ENCODE measurements at regions not wholly inside any gene's neighbourhood (a gene's known extent, or its start where the extent isn't known, plus 50 kb on each side); places are given as distances from the start of the nearest gene placed in this dataset.

GRCh38 chr4:26001816-26002215 is 87.8 kb downstream of the SMIM20 start:
- H3K4me1 ChIP-seq (ENCODE audit: control insufficient read depth in 3 of 3, insufficient read depth in 3 of 3, low read length in 3 of 3): no peaks in the 10 kb centered on the region
- no peak overlapping the region for H3K4me3 ChIP-seq (ENCODE audit: low read length in 3 of 3)
- H3K9ac ChIP-seq (ENCODE audit: low read depth in 1 of 3, low read length in 3 of 3): no peak overlapping the region
- H3K36me3 ChIP-seq (ENCODE audit: control insufficient read depth in 3 of 3, insufficient read depth in 3 of 3, low read length in 3 of 3): no peaks in the 10 kb centered on the region
- no peaks in the 10 kb centered on the region for H3K9me3 ChIP-seq (ENCODE audit: control insufficient read depth in 3 of 3, low read length in 3 of 3)
- H3K27ac ChIP-seq (ENCODE audit: low read depth, low read length): no peak overlapping the region
- H3K27me3 ChIP-seq (ENCODE audit: control insufficient read depth in 3 of 3, insufficient read depth in 3 of 3, low read length in 3 of 3): no peaks in the 10 kb centered on the region

- Histone ChIP-seq H3K4me1 (ENCODE audit: control insufficient read depth in 3 of 3, insufficient read depth in 3 of 3, low read length in 3 of 3) (no peaks in the 10 kb centered on the region), H3K36me3 (ENCODE audit: control insufficient read depth in 3 of 3, insufficient read depth in 3 of 3, low read length in 3 of 3) (no peaks in the 10 kb centered on the region), H3K9ac (ENCODE audit: low read depth in 1 of 3, low read length in 3 of 3) (no peak overlapping the region), H3K27ac (ENCODE audit: low read depth, low read length) (no peak overlapping the region), H3K9me3 (ENCODE audit: control insufficient read depth in 3 of 3, low read length in 3 of 3) (no peaks in the 10 kb centered on the region), H3K27me3 (ENCODE audit: control insufficient read depth in 3 of 3, insufficient read depth in 3 of 3, low read length in 3 of 3) (no peaks in the 10 kb centered on the region), H3K4me3 (ENCODE audit: low read length in 3 of 3) (no peak overlapping the region)
These were observed 89.0 kb downstream of the SMIM20 start for GRCh38 chr4:26003056-26003455.

GRCh38 chr4:26004290-26004689 is 90.3 kb downstream of the SMIM20 start:
- Histone ChIP-seq H3K4me3 (ENCODE audit: low read length in 3 of 3) (no peak overlapping the region), H3K27ac (ENCODE audit: low read depth, low read length) (no peak overlapping the region), H3K9me3 (ENCODE audit: control insufficient read depth in 3 of 3, low read length in 3 of 3) (no peaks in the 10 kb centered on the region), H3K36me3 (ENCODE audit: control insufficient read depth in 3 of 3, insufficient read depth in 3 of 3, low read length in 3 of 3) (no peaks in the 10 kb centered on the region), H3K9ac (ENCODE audit: low read depth in 1 of 3, low read length in 3 of 3) (no peak overlapping the region), H3K27me3 (ENCODE audit: control insufficient read depth in 3 of 3, insufficient read depth in 3 of 3, low read length in 3 of 3) (no peaks in the 10 kb centered on the region), H3K4me1 (ENCODE audit: control insufficient read depth in 3 of 3, insufficient read depth in 3 of 3, low read length in 3 of 3) (no peaks in the 10 kb centered on the region)

GRCh38 chr4:26005764-26006163 is 91.7 kb downstream of the SMIM20 start:
- no peak overlapping the region for H3K9ac ChIP-seq (ENCODE audit: low read depth in 1 of 3, low read length in 3 of 3)
- no peaks in the 10 kb centered on the region for H3K9me3 ChIP-seq (ENCODE audit: control insufficient read depth in 3 of 3, low read length in 3 of 3)
- no peaks in the 10 kb centered on the region for H3K27me3 ChIP-seq (ENCODE audit: control insufficient read depth in 3 of 3, insufficient read depth in 3 of 3, low read length in 3 of 3)
- H3K36me3 ChIP-seq (ENCODE audit: control insufficient read depth in 3 of 3, insufficient read depth in 3 of 3, low read length in 3 of 3): no peaks in the 10 kb centered on the region
- H3K27ac ChIP-seq (ENCODE audit: low read depth, low read length): no peak overlapping the region
- H3K4me3 ChIP-seq (ENCODE audit: low read length in 3 of 3): no peak overlapping the region
- H3K4me1 ChIP-seq (ENCODE audit: control insufficient read depth in 3 of 3, insufficient read depth in 3 of 3, low read length in 3 of 3): no peaks in the 10 kb centered on the region

GRCh38 chr4:26008737-26009136 is 94.7 kb downstream of the SMIM20 start:
- H3K36me3 ChIP-seq (ENCODE audit: control insufficient read depth in 3 of 3, insufficient read depth in 3 of 3, low read length in 3 of 3): no peaks in the 10 kb centered on the region
- H3K4me1 ChIP-seq (ENCODE audit: control insufficient read depth in 3 of 3, insufficient read depth in 3 of 3, low read length in 3 of 3): peaks cover 0 to 3% (median 0%) of the 10 kb centered on the region in 3 donors
- H3K9me3 ChIP-seq (ENCODE audit: control insufficient read depth in 3 of 3, low read length in 3 of 3): no peaks in the 10 kb centered on the region
- H3K27ac ChIP-seq (ENCODE audit: low read depth, low read length): no peak overlapping the region
- H3K27me3 ChIP-seq (ENCODE audit: control insufficient read depth in 3 of 3, insufficient read depth in 3 of 3, low read length in 3 of 3): no peaks in the 10 kb centered on the region
- no peak overlapping the region for H3K9ac ChIP-seq (ENCODE audit: low read depth in 1 of 3, low read length in 3 of 3)
- H3K4me3 ChIP-seq (ENCODE audit: low read length in 3 of 3): no peak overlapping the region

- no peak overlapping the region for H3K9ac ChIP-seq (ENCODE audit: low read depth in 1 of 3, low read length in 3 of 3)
- H3K4me3 ChIP-seq (ENCODE audit: low read length in 3 of 3): no peak overlapping the region
- no peak overlapping the region for H3K27ac ChIP-seq (ENCODE audit: low read depth, low read length)
- no peaks in the 10 kb centered on the region for H3K36me3 ChIP-seq (ENCODE audit: control insufficient read depth in 3 of 3, insufficient read depth in 3 of 3, low read length in 3 of 3)
- peaks cover 0 to 4% (median 0%) of the 10 kb centered on the region in 3 donors for H3K27me3 ChIP-seq (ENCODE audit: control insufficient read depth in 3 of 3, insufficient read depth in 3 of 3, low read length in 3 of 3)
- peaks cover 3 to 4% (median 3%) of the 10 kb centered on the region in 3 donors for H3K4me1 ChIP-seq (ENCODE audit: control insufficient read depth in 3 of 3, insufficient read depth in 3 of 3, low read length in 3 of 3)
- H3K9me3 ChIP-seq (ENCODE audit: control insufficient read depth in 3 of 3, low read length in 3 of 3): no peaks in the 10 kb centered on the region
These were observed 95.5 kb downstream of the SMIM20 start for GRCh38 chr4:26009502-26009901.

GRCh38 chr4:26010304-26010703 is 96.3 kb downstream of the SMIM20 start:
- H3K4me3 ChIP-seq (ENCODE audit: low read length in 3 of 3): no peak overlapping the region

GRCh38 chr4:26013629-26014028 is 99.6 kb downstream of the SMIM20 start:
- Histone ChIP-seq H3K36me3 (ENCODE audit: control insufficient read depth in 3 of 3, insufficient read depth in 3 of 3, low read length in 3 of 3) (no peaks in the 10 kb centered on the region), H3K4me3 (ENCODE audit: low read length in 3 of 3) (no peak overlapping the region), H3K9ac (ENCODE audit: low read depth in 1 of 3, low read length in 3 of 3) (no peak overlapping the region), H3K27me3 (ENCODE audit: control insufficient read depth in 3 of 3, insufficient read depth in 3 of 3, low read length in 3 of 3) (peaks cover 0 to 5% (median 0%) of the 10 kb centered on the region in 3 donors), H3K27ac (ENCODE audit: low read depth, low read length) (no peak overlapping the region), H3K4me1 (ENCODE audit: control insufficient read depth in 3 of 3, insufficient read depth in 3 of 3, low read length in 3 of 3) (peaks cover 13 to 20% (median 19%) of the 10 kb centered on the region in 3 donors), H3K9me3 (ENCODE audit: control insufficient read depth in 3 of 3, low read length in 3 of 3) (no peaks in the 10 kb centered on the region)

More at GRCh38 chr4:26010304-26010703, 96.3 kb downstream of the SMIM20 start:
- Histone ChIP-seq H3K4me1 (ENCODE audit: control insufficient read depth in 3 of 3, insufficient read depth in 3 of 3, low read length in 3 of 3) (peaks cover 6 to 12% (median 8%) of the 10 kb centered on the region in 3 donors), H3K9me3 (ENCODE audit: control insufficient read depth in 3 of 3, low read length in 3 of 3) (no peaks in the 10 kb centered on the region), H3K27ac (ENCODE audit: low read depth, low read length) (no peak overlapping the region), H3K9ac (ENCODE audit: low read depth in 1 of 3, low read length in 3 of 3) (no peak overlapping the region), H3K27me3 (ENCODE audit: control insufficient read depth in 3 of 3, insufficient read depth in 3 of 3, low read length in 3 of 3) (peaks cover 0 to 5% (median 0%) of the 10 kb centered on the region in 3 donors), H3K36me3 (ENCODE audit: control insufficient read depth in 3 of 3, insufficient read depth in 3 of 3, low read length in 3 of 3) (no peaks in the 10 kb centered on the region)

GRCh38 chr4:26015133-26015651 is 101.2 kb downstream of the SMIM20 start:
- Histone ChIP-seq H3K9me3 (ENCODE audit: control insufficient read depth in 3 of 3, low read length in 3 of 3) (no peaks in the 10 kb centered on the region), H3K9ac (ENCODE audit: low read depth in 1 of 3, low read length in 3 of 3) (no peak overlapping the region), H3K36me3 (ENCODE audit: control insufficient read depth in 3 of 3, insufficient read depth in 3 of 3, low read length in 3 of 3) (no peaks in the 10 kb centered on the region), H3K27ac (ENCODE audit: low read depth, low read length) (no peak overlapping the region), H3K27me3 (ENCODE audit: control insufficient read depth in 3 of 3, insufficient read depth in 3 of 3, low read length in 3 of 3) (peaks cover 0 to 5% (median 0%) of the 10 kb centered on the region in 3 donors), H3K4me3 (ENCODE audit: low read length in 3 of 3) (no peak overlapping the region), H3K4me1 (ENCODE audit: control insufficient read depth in 3 of 3, insufficient read depth in 3 of 3, low read length in 3 of 3) (peaks cover 13 to 20% (median 19%) of the 10 kb centered on the region in 3 donors)

- no peaks in the 10 kb centered on the region for H3K36me3 ChIP-seq (ENCODE audit: control insufficient read depth in 3 of 3, insufficient read depth in 3 of 3, low read length in 3 of 3)
- no peak overlapping the region for H3K9ac ChIP-seq (ENCODE audit: low read depth in 1 of 3, low read length in 3 of 3)
- H3K4me1 ChIP-seq (ENCODE audit: control insufficient read depth in 3 of 3, insufficient read depth in 3 of 3, low read length in 3 of 3): peaks cover 13 to 23% (median 19%) of the 10 kb centered on the region in 3 donors
- H3K27me3 ChIP-seq (ENCODE audit: control insufficient read depth in 3 of 3, insufficient read depth in 3 of 3, low read length in 3 of 3): peaks cover 0 to 5% (median 0%) of the 10 kb centered on the region in 3 donors
- H3K4me3 ChIP-seq (ENCODE audit: low read length in 3 of 3): no peak overlapping the region
- no peaks in the 10 kb centered on the region for H3K9me3 ChIP-seq (ENCODE audit: control insufficient read depth in 3 of 3, low read length in 3 of 3)
- no peak overlapping the region for H3K27ac ChIP-seq (ENCODE audit: low read depth, low read length)
These were observed 101.9 kb downstream of the SMIM20 start for GRCh38 chr4:26015906-26016305.
